ENCODE measurements at regions not wholly inside any gene's neighbourhood (a gene's known extent, or its start where the extent isn't known, plus 50 kb on each side); places are given as distances from the start of the nearest gene placed in this dataset.

- ATAC-seq (peak; percentile 36), DNase-seq (ENCODE audit: low spot score) (peak; percentile 16)
- Histone ChIP-seq H3K27ac (ENCODE audit: low read depth) (no peak overlapping the region), H2AFZ (peak overlapping the region; percentile 15), H3K27me3 (ENCODE audit: insufficient read depth) (peaks cover 12% of the 10 kb centered on the region), H4K20me1 (replicated peaks; ENCODE audit: insufficient read depth) (no peaks in the 10 kb centered on the region), H3K9me2 (ENCODE audit: insufficient read depth) (no peaks in the 10 kb centered on the region), H3K36me3 (ENCODE audit: insufficient read depth) (no peaks in the 10 kb centered on the region), H3K4me3 (peak overlapping the region; percentile 59; the same call in 1 of the 2 replicates), H3K79me2 (replicated peaks; ENCODE audit: insufficient read depth) (no peaks in the 10 kb centered on the region), H3K4me2 (peak overlapping the region; percentile 77), H3F3A (replicated peaks; ENCODE audit: low read depth) (no peaks in the 10 kb centered on the region; the same call in 1 of the 2 replicates), H3K4me1 (ENCODE audit: insufficient read depth) (peaks cover 7% of the 10 kb centered on the region)
- H3K4me1 Mint-ChIP-seq = peaks cover 7% of the 10 kb centered on the region
- no peaks in the 10 kb centered on the region for H3K36me3 Mint-ChIP-seq (ENCODE audit: low read depth)
- TF ChIP-seq JUNB (IDR thresholded peaks at IDR 0.05; ENCODE audit: unreplicated experiment) (no peak), REST (IDR thresholded peaks at IDR 0.05; ENCODE audit: unreplicated experiment) (no peak), STAT1 (IDR thresholded peaks at IDR 0.05; ENCODE audit: unreplicated experiment) (no peak), CTCF (conservative IDR thresholded peaks at IDR 0.05; ENCODE audit: low read depth in 2 of 2) (peak; percentile 13 to 58; a peak in 2 of 4 replicates), EZH2 (IDR thresholded peaks at IDR 0.05; ENCODE audit: low read depth, unreplicated experiment) (no peak)
- H3K27ac Mint-ChIP-seq = no peak overlapping the region
- H3K27me3 Mint-ChIP-seq (ENCODE audit: insufficient read depth, low read depth, poor library complexity) = peaks cover 3% of the 10 kb centered on the region
- H3K4me3 Mint-ChIP-seq = peak overlapping the region; percentile 73
- no peaks in the 10 kb centered on the region for H3K9me3 Mint-ChIP-seq
Measured at GRCh38 chr4:116926631-116927295, 158.6 kb downstream of the TRAM1L1 start.

GRCh38 chr4:116925900-116926457 lies 159.4 kb downstream of the TRAM1L1 start:
- peaks cover 7% of the 10 kb centered on the region for H3K4me1 Mint-ChIP-seq
- H4K20me1 ChIP-seq (replicated peaks; ENCODE audit: insufficient read depth) = no peaks in the 10 kb centered on the region
- H2AFZ ChIP-seq = peak overlapping the region; percentile 15
- ATAC-seq = peak; percentile 93
- H3K36me3 Mint-ChIP-seq (ENCODE audit: low read depth) = no peaks in the 10 kb centered on the region
- H3K27ac ChIP-seq (ENCODE audit: low read depth) = no peak overlapping the region
- H3K79me2 ChIP-seq (replicated peaks; ENCODE audit: insufficient read depth) = no peaks in the 10 kb centered on the region
- H3K4me3 Mint-ChIP-seq = peak overlapping the region; percentile 73
- peaks cover 7% of the 10 kb centered on the region for H3K4me1 ChIP-seq (ENCODE audit: insufficient read depth)
- peaks cover 12% of the 10 kb centered on the region for H3K27me3 ChIP-seq (ENCODE audit: insufficient read depth)
- H3K4me2 ChIP-seq = peak overlapping the region; percentile 77
- no peaks in the 10 kb centered on the region for H3K36me3 ChIP-seq (ENCODE audit: insufficient read depth)
- H3K27ac Mint-ChIP-seq = no peak overlapping the region
- DNase-seq (ENCODE audit: low spot score) = peak; percentile 79
- no peaks in the 10 kb centered on the region for H3K9me2 ChIP-seq (ENCODE audit: insufficient read depth)
- H3K9me3 Mint-ChIP-seq = no peaks in the 10 kb centered on the region
- H3F3A ChIP-seq (replicated peaks; ENCODE audit: low read depth) = no peaks in the 10 kb centered on the region; the same call in 1 of the 2 replicates
- H3K4me3 ChIP-seq = peak overlapping the region; percentile 59
- H3K27me3 Mint-ChIP-seq (ENCODE audit: insufficient read depth, low read depth, poor library complexity) = peaks cover 3% of the 10 kb centered on the region
- no peak for TF ChIP-seq EZH2 (IDR thresholded peaks at IDR 0.05; ENCODE audit: low read depth, unreplicated experiment)
- no peak for TF ChIP-seq STAT1 (IDR thresholded peaks at IDR 0.05; ENCODE audit: unreplicated experiment)
- TF ChIP-seq REST (IDR thresholded peaks at IDR 0.05; ENCODE audit: unreplicated experiment) = no peak

Data from GM23338 (cell line).